Activated naive CD4-positive, alpha-beta T cell treated with anti-CD3 and anti-CD28 coated beads, Interleukin-2, amount 10 ng/mL, durations not matched to agents 7 days and 5 days (primary cell): ENCODE measurements at regions not wholly inside any gene's neighbourhood (a gene's known extent, or its start where the extent isn't known, plus 50 kb on each side); places are given as distances from the start of the nearest gene placed in this dataset.

Source experiments
- CTCF ChIA-PET: fragments of 350-600 bp; sonication (Branson Sonifier 250); formaldehyde crosslinking; loops from one replicate; lab custom pipeline; 2021; ENCODE audit warnings: antibody characterized with exemption; lab: Charles Lee
- DNase-seq: peaks from one replicate; pipeline ENCODE4 v3.0.0-alpha.2; 2020
- H3K27ac Mint-ChIP-seq: one replicate; pipeline ENCODE4 v1.8.0; 2021; ENCODE audit warnings: mild to moderate bottlenecking, moderate library complexity, mixed read lengths
- H3K27me3 Mint-ChIP-seq: one replicate; pipeline ENCODE4 v1.8.0; 2021; ENCODE audit warnings: mild to moderate bottlenecking, mixed read lengths
- H3K36me3 Mint-ChIP-seq: one replicate; pipeline ENCODE4 v1.8.0; 2021; ENCODE audit warnings: mixed read lengths
- H3K4me1 Mint-ChIP-seq: one replicate; pipeline ENCODE4 v1.8.0; 2021; ENCODE audit warnings: mixed read lengths
- H3K4me3 Mint-ChIP-seq: one replicate; pipeline ENCODE4 v1.8.0; 2021; ENCODE audit warnings: mild to moderate bottlenecking, moderate library complexity, mixed read lengths
- H3K9me3 Mint-ChIP-seq: one replicate; pipeline ENCODE4 v1.8.0; 2021; ENCODE audit warnings: mixed read lengths

DNA sequence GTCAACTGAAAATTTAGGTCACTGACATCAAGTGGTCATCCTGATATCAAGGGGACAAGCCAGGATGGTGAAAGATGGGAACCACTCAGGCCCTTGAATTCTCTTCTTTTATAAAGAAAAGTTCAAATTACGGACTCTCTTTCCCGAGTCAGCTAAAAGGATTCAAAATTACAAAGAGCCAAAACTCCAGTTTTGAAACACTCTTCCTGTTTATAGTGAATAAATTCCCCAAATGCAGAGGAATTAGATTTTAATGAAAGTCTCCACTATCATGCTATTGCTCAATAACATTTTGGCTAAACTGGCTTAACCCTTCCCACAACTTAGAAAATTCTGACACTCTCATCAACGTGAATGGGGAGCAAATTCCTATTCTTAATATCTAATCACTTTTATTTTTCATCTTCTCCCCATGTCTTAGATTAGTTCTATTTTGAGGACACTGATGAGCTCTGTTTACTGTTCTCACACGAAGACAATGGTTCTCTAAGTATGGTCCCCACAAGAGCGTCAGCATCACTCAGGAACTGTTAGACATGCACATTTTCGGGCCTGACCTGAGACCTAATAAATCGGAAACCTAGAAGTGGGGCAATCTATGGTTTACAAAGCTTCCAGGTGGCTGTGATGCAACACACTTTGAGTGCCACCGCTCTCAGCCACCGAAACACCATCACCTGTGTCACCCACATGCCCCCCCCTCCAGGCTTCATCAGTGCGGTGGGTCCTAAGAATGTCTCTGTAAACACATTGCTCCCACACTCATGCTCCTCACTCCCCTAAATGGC, 64.4 kb upstream of the TIAM1 start:
- Mint-ChIP-seq H3K27me3 (no peaks in the 10 kb centered on the region), H3K4me1 (peaks cover 22% of the 10 kb centered on the region), H3K9me3 (no peaks in the 10 kb centered on the region), H3K36me3 (peaks cover 4% of the 10 kb centered on the region), H3K4me3 (no peak overlapping the region), H3K27ac (no peak overlapping the region)
- no peak for DNase-seq
- CTCF ChIA-PET = interaction anchor here (1.5 kb wide), 1 partner anchor 12 kb away, joined by 3 read pairs; no protein-coding TSS in a partner anchor

DNA sequence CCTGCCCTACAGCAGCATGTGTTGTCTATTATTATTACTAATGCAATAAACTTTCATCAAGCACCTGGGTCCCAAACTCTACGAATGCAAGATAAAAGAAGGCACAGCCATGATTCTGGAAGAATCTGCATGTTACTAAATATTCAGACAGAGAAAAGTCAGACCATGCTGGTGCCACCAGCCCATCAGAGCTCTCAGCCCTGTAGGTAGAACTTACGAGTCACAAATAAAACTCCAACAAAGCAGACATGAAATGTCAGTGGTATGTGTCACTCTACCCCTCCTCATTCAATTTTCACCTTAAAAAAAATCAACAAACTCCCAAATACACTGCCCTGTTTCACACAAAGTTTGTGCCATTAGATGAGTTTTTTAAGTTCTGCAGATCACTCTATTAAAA, 62.4 kb upstream of the TIAM1 start:
- Mint-ChIP-seq H3K9me3 (no peaks in the 10 kb centered on the region), H3K4me1 (peaks cover 20% of the 10 kb centered on the region), H3K4me3 (no peak overlapping the region), H3K27me3 (no peaks in the 10 kb centered on the region), H3K36me3 (peaks cover 3% of the 10 kb centered on the region), H3K27ac (no peak overlapping the region)
- DNase-seq = no peak
- CTCF ChIA-PET = no interaction called here

DNA sequence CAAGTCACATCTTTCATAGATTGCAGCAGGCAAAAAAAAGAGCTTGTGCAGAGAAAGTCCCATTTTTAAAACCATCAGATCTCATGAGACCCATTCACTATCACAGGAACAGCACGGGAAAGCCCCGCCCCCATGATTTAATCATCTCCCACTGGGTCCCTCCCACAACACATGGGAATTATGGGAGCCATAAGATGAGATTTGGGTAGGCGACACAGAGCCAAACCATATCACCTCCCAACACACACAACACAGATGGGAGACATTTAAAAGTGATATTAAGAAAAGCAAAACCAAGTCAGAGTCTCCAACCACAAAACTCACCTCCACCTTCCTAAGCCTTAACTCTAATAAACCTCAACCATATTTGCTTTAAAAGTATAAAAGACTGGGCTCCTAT, 61.5 kb upstream of the TIAM1 start:
- no peak overlapping the region for H3K27ac Mint-ChIP-seq
- CTCF ChIA-PET = no interaction called here
- H3K9me3 Mint-ChIP-seq = no peaks in the 10 kb centered on the region
- DNase-seq = no peak
- no peak overlapping the region for H3K4me3 Mint-ChIP-seq
- H3K36me3 Mint-ChIP-seq = peaks cover 6% of the 10 kb centered on the region
- no peaks in the 10 kb centered on the region for H3K27me3 Mint-ChIP-seq
- peaks cover 24% of the 10 kb centered on the region for H3K4me1 Mint-ChIP-seq

DNA sequence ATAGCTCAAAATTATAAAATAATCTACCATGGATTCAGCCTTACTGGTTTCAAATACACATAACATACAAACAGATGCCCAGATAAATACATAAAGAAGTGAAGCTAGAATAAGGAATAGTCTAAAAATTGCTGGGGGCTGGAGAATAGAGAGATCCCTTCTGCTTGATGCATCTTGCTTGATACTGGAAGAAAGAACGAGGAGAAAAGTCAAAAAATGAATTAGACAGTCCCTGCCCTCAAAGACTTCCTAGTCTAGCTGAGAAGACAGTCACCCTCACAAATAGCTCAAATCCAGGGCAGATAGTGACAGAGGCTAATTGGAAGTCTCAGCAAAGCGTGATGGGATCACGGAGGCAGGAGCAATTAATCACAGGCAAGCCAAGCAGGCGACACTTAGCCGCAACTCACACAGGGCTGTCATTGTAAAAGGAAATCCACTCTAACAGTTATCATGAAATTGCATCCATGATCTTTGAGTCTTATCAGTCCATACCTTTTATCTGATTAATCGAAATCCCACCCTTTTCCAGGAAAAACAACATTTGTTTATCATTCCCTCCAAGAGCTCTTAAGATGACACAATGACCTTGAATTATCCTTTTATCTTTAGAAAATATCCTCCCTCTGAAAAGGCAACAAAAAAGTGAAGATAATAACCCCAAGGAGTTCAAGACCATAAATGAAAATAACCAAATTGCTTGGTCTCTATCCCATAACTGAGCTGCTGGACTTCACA, 59.7 kb upstream of the TIAM1 start:
- CTCF ChIA-PET = interaction anchor here (0.8 kb wide), 1 partner anchor 101 kb away, joined by 3 read pairs; no protein-coding TSS in a partner anchor
- H3K36me3 Mint-ChIP-seq = peaks cover 8% of the 10 kb centered on the region

DNA sequence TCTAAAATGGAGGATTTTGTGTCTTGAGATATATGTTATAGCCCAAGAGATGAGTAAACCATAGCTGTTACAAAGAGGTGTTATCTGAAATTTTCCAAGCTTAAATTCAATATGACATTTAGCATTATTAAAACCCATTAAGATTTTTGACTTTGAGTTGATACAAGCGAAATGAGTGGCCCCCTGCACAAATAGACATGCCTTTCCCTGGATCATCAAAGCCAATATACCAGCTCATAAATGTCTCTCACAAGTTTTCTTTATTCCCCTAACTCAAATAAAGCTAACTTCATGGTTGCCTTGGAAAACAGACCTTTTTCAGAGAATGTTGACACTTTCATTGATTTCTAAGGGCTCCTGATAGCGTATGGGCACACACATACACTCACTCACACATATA, 55.5 kb upstream of the TIAM1 start:
- DNase-seq = no peak
- Mint-ChIP-seq H3K27me3 (no peaks in the 10 kb centered on the region), H3K27ac (no peak overlapping the region), H3K9me3 (no peaks in the 10 kb centered on the region), H3K4me3 (no peak overlapping the region), H3K36me3 (peaks cover 7% of the 10 kb centered on the region), H3K4me1 (peaks cover 57% of the 10 kb centered on the region)
- CTCF ChIA-PET = no interaction called here

More for the DNA sequence above, 59.7 kb upstream of the TIAM1 start:
- Mint-ChIP-seq H3K9me3 (no peaks in the 10 kb centered on the region), H3K27me3 (no peaks in the 10 kb centered on the region), H3K27ac (no peak overlapping the region), H3K4me3 (no peak overlapping the region), H3K4me1 (peaks cover 33% of the 10 kb centered on the region)
- DNase-seq = no peak

DNA sequence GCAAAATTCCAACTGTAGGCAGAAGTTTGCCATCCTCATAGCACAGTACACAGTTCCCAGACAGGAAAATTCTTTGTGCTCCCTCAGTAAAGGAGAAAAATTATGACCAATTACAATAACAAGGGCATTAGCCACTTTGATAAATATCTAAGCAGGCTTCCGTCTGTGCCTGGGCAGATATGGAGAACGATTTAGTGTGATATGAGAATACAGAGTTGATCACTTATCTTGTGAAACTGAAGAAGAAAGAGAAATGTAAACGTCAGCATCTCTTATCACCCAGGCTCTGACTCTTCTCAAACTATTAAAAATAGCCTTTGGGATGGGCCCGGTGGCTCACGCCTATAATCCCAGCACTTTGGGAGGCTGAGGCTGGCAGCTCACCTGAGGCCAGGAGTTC, 54.5 kb upstream of the TIAM1 start:
- H3K4me3 Mint-ChIP-seq = peak overlapping the region; percentile 50
- peaks cover 7% of the 10 kb centered on the region for H3K36me3 Mint-ChIP-seq
- no peaks in the 10 kb centered on the region for H3K27me3 Mint-ChIP-seq
- CTCF ChIA-PET = no interaction called here
- H3K9me3 Mint-ChIP-seq = no peaks in the 10 kb centered on the region
- peaks cover 60% of the 10 kb centered on the region for H3K4me1 Mint-ChIP-seq
- H3K27ac Mint-ChIP-seq = peak overlapping the region; percentile 94
- DNase-seq = no peak

DNA sequence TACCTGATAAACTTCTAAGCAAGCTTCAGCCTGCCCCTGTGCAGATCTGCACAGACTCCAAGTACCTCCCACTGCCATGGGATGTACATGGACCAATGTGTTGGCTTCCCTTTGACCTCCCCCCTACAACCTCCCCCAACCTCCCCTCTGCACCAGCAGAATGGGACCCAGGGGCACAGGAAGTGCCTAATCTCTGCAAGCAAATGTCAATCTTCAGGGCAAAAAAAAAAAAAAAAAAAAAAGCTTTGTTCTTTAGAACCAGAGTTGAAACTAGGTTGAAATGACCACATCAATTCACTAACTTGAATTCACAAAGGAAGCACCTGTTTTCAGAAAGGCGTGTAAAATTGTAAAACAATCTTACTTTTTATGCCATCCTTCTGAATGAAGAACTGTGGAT, 53.9 kb upstream of the TIAM1 start:
- Mint-ChIP-seq H3K27ac (peak overlapping the region; percentile 94), H3K36me3 (peaks cover 7% of the 10 kb centered on the region), H3K4me1 (peaks cover 65% of the 10 kb centered on the region), H3K4me3 (peak overlapping the region; percentile 50), H3K27me3 (no peaks in the 10 kb centered on the region), H3K9me3 (no peaks in the 10 kb centered on the region)
- CTCF ChIA-PET = interaction anchor here (1.0 kb wide), 1 partner anchor 50 kb away, joined by 3 read pairs; no protein-coding TSS in a partner anchor
- DNase-seq = peak; percentile 78

DNA sequence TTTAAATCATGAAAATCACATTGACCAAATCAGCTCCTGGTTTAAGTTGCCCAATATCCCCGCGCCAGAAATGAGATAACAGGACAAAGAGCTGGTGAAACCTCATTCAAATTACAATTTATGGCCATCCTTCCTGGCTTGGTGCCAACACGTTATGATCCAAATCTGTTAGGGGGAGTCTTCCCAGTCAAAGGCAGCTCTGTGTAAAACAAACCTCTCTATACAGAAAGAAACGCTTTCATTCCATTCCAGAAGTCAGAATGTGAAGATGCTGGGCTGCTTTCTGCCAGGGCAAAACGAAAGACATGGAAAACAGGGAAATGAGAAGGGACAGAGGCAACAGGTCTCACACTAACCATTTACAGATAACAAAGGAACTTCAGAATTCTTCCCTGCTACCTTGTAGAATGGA, 53.5 kb upstream of the TIAM1 start:
- H3K27ac Mint-ChIP-seq = peak overlapping the region; percentile 9
- no peaks in the 10 kb centered on the region for H3K9me3 Mint-ChIP-seq
- no peak for DNase-seq
- CTCF ChIA-PET = interaction anchor here (1.0 kb wide), 1 partner anchor 49 kb away, joined by 3 read pairs; no protein-coding TSS in a partner anchor
- H3K4me1 Mint-ChIP-seq = peaks cover 65% of the 10 kb centered on the region
- no peak overlapping the region for H3K4me3 Mint-ChIP-seq
- no peaks in the 10 kb centered on the region for H3K27me3 Mint-ChIP-seq
- peaks cover 7% of the 10 kb centered on the region for H3K36me3 Mint-ChIP-seq

DNA sequence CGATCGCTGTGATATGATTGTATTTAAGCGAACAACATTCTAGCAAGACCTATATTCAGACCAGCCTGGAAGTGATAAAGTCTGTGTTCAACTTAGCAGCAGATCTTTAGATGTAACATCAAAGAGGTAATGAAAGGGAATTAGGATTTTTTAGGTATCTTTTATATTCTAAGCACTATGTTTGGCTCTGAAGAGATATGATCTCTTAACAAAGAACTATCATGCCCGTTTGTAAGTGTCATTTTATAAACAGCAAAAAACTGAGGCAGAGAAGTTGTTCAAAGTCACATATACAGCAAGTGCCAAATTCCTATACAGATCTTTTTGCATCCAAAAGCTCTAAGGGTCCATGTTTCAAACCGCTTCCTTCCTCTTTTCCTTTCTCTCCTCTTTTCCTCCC, 53.0 kb upstream of the TIAM1 start:
- no peak for DNase-seq
- CTCF ChIA-PET = interaction anchor here (1.0 kb wide), 2 partner anchors 11 to 49 kb away, joined by 3 read pairs; no protein-coding TSS in a partner anchor
- Mint-ChIP-seq H3K4me1 (peaks cover 62% of the 10 kb centered on the region), H3K4me3 (no peak overlapping the region), H3K27me3 (no peaks in the 10 kb centered on the region), H3K36me3 (peaks cover 6% of the 10 kb centered on the region), H3K9me3 (no peaks in the 10 kb centered on the region), H3K27ac (peak overlapping the region; percentile 9)

DNA sequence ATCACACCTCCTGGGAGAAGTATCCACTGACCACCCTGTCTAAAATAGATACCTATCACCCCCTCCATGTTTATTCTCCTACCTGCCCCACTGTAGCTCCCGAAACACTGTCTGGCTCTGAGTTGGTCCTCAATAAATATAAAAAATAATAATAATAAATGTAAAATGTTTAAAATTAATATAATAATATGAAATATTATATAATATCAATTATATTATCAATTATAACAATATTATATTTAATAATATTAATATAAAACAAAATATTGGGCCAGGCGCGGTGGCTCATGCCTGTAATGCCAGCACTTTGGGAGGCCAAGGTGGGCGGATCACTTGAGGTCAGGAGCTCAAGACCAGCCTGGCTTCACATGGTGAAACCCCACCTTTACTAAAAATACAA, 52.3 kb upstream of the TIAM1 start:
- H3K4me3 Mint-ChIP-seq = no peak overlapping the region
- DNase-seq = no peak

DNA sequence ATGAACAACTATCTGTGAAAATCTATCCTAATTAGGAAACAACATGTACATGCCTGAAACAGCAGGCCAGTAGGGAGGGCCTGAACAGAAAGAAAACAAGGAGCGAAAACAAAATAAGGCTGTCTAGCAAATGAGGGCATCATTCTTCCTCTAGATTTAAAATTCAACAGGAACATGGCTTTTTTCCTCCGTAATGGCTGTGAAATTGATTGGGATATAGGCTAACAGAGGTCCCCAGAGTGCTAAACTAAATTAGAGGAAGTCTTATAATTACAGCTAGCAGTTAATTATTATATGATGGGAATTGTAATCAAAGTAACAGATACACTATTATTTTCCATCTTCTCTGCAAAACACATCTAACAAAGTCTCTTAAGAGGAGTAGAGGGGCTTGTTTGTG, 51.7 kb upstream of the TIAM1 start:
- H3K36me3 Mint-ChIP-seq = peaks cover 3% of the 10 kb centered on the region
- H3K4me3 Mint-ChIP-seq = no peak overlapping the region
- peaks cover 59% of the 10 kb centered on the region for H3K4me1 Mint-ChIP-seq
- H3K27me3 Mint-ChIP-seq = peaks cover 3% of the 10 kb centered on the region
- DNase-seq = no peak
- CTCF ChIA-PET = interaction anchor here (0.6 kb wide), 1 partner anchor 43 kb away, joined by 3 read pairs; no protein-coding TSS in a partner anchor
- H3K27ac Mint-ChIP-seq = no peak overlapping the region
- H3K9me3 Mint-ChIP-seq = no peaks in the 10 kb centered on the region

More for the DNA sequence above, 52.3 kb upstream of the TIAM1 start:
- Mint-ChIP-seq H3K27me3 (no peaks in the 10 kb centered on the region), H3K27ac (no peak overlapping the region), H3K4me1 (peaks cover 62% of the 10 kb centered on the region), H3K9me3 (no peaks in the 10 kb centered on the region), H3K36me3 (peaks cover 5% of the 10 kb centered on the region)
- CTCF ChIA-PET = interaction anchor here (0.6 to 1.0 kb wide), 2 partner anchors 11 to 43 kb away, joined by 3 read pairs; no protein-coding TSS in a partner anchor

DNA sequence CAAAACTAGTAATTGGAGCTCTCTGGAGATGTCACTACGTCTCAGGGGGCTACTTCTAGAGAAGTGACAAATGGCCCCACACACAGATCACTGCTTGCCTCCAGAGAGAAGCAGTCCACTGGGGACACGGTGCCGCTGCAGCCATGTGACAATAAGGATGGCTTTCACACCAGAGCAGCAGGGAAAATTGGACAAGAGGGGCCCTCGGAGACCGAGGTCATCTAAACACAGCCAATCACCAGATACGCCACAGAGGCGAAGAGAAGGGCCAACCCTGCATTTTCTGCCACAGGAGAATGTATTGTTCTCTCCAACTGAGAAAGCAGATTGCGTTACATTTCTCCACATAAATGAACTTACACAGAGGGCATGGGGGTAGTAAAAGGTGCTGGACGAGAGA, 51.2 kb upstream of the TIAM1 start:
- CTCF ChIA-PET = no interaction called here
- Mint-ChIP-seq H3K4me3 (no peak overlapping the region), H3K27ac (peak overlapping the region; percentile 13), H3K27me3 (peaks cover 4% of the 10 kb centered on the region), H3K9me3 (no peaks in the 10 kb centered on the region), H3K4me1 (peaks cover 59% of the 10 kb centered on the region), H3K36me3 (peaks cover 3% of the 10 kb centered on the region)
- no peak for DNase-seq

DNA sequence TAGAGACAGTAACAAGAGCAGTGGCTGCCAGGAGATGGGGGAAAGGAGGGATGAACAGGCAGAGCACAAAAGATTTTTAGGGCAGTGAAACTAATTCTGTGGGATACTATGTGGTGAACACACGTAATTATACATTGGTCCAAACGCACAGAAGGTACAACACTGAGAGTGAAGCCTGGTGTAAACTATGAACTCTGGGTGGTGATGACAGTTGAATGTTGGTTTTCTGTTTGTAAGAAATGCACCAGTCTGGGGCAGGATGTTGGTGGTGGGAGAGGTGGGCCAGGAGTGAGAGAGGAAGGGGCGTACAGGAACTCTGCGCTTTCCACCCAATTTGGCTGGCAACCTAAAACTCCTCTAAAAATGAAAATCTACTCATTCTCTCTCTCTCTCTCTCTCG, 50.2 kb upstream of the TIAM1 start:
- CTCF ChIA-PET = no interaction called here
- peaks cover 4% of the 10 kb centered on the region for H3K27me3 Mint-ChIP-seq

More for the DNA sequence above, 50.2 kb upstream of the TIAM1 start:
- peaks cover 50% of the 10 kb centered on the region for H3K4me1 Mint-ChIP-seq
- DNase-seq = peak; percentile 46
- H3K27ac Mint-ChIP-seq = peak overlapping the region; percentile 81
- peaks cover 1% of the 10 kb centered on the region for H3K36me3 Mint-ChIP-seq
- no peaks in the 10 kb centered on the region for H3K9me3 Mint-ChIP-seq
- no peak overlapping the region for H3K4me3 Mint-ChIP-seq
